PC-9 (cell line): ENCODE measurements at regions not wholly inside any gene's neighbourhood (a gene's known extent, or its start where the extent isn't known, plus 50 kb on each side); places are given as distances from the start of the nearest gene placed in this dataset.

Experiments
- BruUV-seq: library from RNA; stranded (reverse); fragments of 400-500 nt; replicated peaks from 2 replicates; lab custom pipeline; 2021; lab: Mats Ljungman, UMichigan
- CTCF ChIA-PET: fragments of 300-600 bp; sonication (Branson Sonifier 250); formaldehyde crosslinking; loops from one replicate; lab custom pipeline; 2022; ENCODE audit warnings: antibody characterized with exemption; lab: Charles Lee
- POLR2A ChIA-PET: fragments of 300-600 bp; sonication (Branson Sonifier 250); formaldehyde crosslinking; loops from one replicate; lab custom pipeline; 2022; ENCODE audit warnings: antibody characterized with exemption; ENCODE audit not compliant: unreplicated experiment; lab: Charles Lee
- DNase-seq, 2 experiments: peaks; one replicate each; pipeline versions ENCODE4 v3.0.0 to v3.0.0-alpha.2; 2015 to 2022; ENCODE audit warnings: mixed read lengths in 1 of 2
- H2AFZ ChIP-seq: fragments of 200-600 bp; sonication (generic); 2 replicates; pipeline ENCODE4 v1.8.1; 2017; ENCODE audit warnings: antibody characterized with exemption
- H3F3A ChIP-seq: fragments of 200-600 bp; sonication (generic); 2 replicates; pipeline ENCODE4 v1.8.1; 2017; ENCODE audit warnings: antibody characterized with exemption, mild to moderate bottlenecking, low read depth; ENCODE audit not compliant: insufficient read depth
- H3K27ac ChIP-seq: fragments of 200-600 bp; sonication (generic); 2 replicates; pipeline ENCODE4 v1.6.1; 2016; ENCODE audit warnings: mixed run types
- H3K27me3 ChIP-seq: fragments of 200-600 bp; sonication (generic); 2 replicates; pipeline ENCODE4 v1.6.1; 2016; ENCODE audit warnings: low read depth, mixed run types; ENCODE audit not compliant: insufficient read depth
- H3K36me3 ChIP-seq: fragments of 200-600 bp; sonication (generic); 2 replicates; pipeline ENCODE4 v1.6.1; 2016; ENCODE audit warnings: low read depth, mixed run types
- H3K4me1 ChIP-seq: fragments of 200-600 bp; sonication (generic); replicated peaks from 2 replicates; pipeline ENCODE4 v1.6.1; 2016; ENCODE audit warnings: mixed run types; ENCODE audit not compliant: insufficient read depth
- H3K4me2 ChIP-seq: fragments of 200-600 bp; sonication (generic); 2 replicates; pipeline ENCODE4 v1.6.1; 2017; ENCODE audit warnings: mixed run types
- H3K4me3 ChIP-seq: fragments of 200-600 bp; sonication (generic); 2 replicates; pipeline ENCODE4 v1.6.1; 2016; ENCODE audit warnings: mixed run types
- H3K79me2 ChIP-seq: fragments of 200-600 bp; sonication (generic); 2 replicates; pipeline ENCODE4 v1.6.1; 2017; ENCODE audit warnings: low read depth, mixed run types
- H3K9me2 ChIP-seq: fragments of 200-600 bp; sonication (generic); 2 replicates; pipeline ENCODE4 v1.8.1; 2017; ENCODE audit warnings: mild to moderate bottlenecking; ENCODE audit not compliant: insufficient read depth
- H3K9me3 ChIP-seq: fragments of 200-600 bp; sonication (generic); 2 replicates; pipeline ENCODE4 v1.8.1; 2016; ENCODE audit warnings: low read depth; ENCODE audit not compliant: insufficient read depth
- H4K20me1 ChIP-seq: fragments of 200-600 bp; sonication (generic); 2 replicates; pipeline ENCODE4 v1.8.1; 2017; ENCODE audit not compliant: insufficient read depth
- CTCF ChIP-seq: fragments of 200-600 bp; sonication (generic); conservative IDR thresholded peaks from 2 replicates; pipeline ENCODE4 v1.6.1; 2017; ENCODE audit warnings: mixed run types, antibody characterized with exemption, mild to moderate bottlenecking, moderate library complexity
- EZH2 ChIP-seq: fragments of 200-600 bp; sonication (generic); IDR thresholded peaks from 2 replicates; pipeline ENCODE4 v1.8.0; 2017; ENCODE audit warnings: antibody characterized with exemption, low read depth
- intact Hi-C: fragments of 100-400 bp; cut with micrococcal nuclease; formaldehyde crosslinking; loops from one replicate; pipeline ENCODE4 v1.10.0; 2022; ENCODE audit not compliant: unreplicated experiment

DNA sequence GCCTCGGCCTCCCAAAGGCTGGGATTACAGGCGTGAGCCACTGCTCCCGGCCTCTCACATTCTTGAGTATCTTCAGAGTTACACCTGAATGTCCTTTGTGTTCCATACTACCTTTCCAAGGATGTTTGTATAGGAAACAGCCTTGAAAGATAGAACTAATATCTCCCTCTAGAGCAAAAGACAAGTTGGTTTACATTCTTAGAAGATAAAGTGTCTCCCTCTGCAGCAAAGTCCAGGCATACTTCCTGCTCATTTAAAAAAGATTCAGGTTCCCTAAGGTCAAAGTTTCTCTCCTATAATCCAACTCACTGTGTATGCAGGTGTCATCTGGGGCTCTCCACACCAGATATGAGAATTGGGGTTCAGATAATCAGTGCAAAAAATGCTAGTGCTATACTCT lies 224.4 kb downstream of the TPBG start:
- no peaks in the 10 kb centered on the region for H4K20me1 ChIP-seq
- no peaks in the 10 kb centered on the region for H3F3A ChIP-seq
- H3K36me3 ChIP-seq: no peaks in the 10 kb centered on the region
- H3K9me3 ChIP-seq: no peaks in the 10 kb centered on the region
- H3K4me2 ChIP-seq: no peak overlapping the region
- DNase-seq: no peak
- ChIA-PET CTCF (no interaction called here), POLR2A (no interaction called here)
- no peaks in the 10 kb centered on the region for H3K79me2 ChIP-seq
- TF ChIP-seq CTCF: no peak
- H3K27ac ChIP-seq: no peak overlapping the region
- intact Hi-C loops: loop anchor here (2.0 to 5.0 kb wide), 4 partner anchors 225 to 467 kb away; partner anchors contain the start of gene TPBG
- H3K27me3 ChIP-seq: no peaks in the 10 kb centered on the region
- H3K9me2 ChIP-seq: no peaks in the 10 kb centered on the region
- H2AFZ ChIP-seq: no peak overlapping the region
- no TSS peak for BruUV-seq
- peaks cover 18% of the 10 kb centered on the region; the same call in 1 of the 2 replicates for H3K4me1 ChIP-seq
- no peak overlapping the region for H3K4me3 ChIP-seq

DNA sequence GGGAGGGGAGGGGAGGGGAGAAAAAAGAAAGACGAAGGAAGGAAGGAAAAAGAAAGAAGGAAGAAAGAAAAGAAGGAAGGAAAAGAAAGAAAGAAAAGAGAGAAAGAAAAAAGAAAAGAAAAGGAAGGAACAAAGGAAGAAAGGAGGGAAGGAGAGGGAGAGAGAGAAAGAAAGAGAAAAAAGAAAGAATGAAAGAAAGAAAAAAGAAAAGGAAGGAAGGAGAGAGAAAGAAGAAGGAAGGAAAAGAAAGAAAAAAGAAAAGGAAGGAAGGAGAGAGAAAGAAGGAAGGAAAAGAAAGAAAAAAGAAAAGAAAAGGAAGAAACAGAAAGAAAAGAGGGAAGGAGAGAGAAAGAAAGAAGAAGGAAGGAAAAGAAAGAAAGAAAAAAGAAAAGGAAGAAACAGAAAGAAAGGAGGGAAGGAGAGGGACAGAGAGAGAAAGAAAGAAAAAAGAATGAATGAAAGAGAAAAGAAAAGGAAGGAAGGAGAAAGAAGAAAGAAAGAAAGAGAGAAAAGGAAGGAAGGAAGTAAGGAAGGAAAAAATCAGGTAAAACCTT lies 225.3 kb downstream of the TPBG start:
- Histone ChIP-seq H3K4me3 (no peak overlapping the region), H3K4me2 (no peak overlapping the region), H3K4me1 (peaks cover 18% of the 10 kb centered on the region; the same call in 1 of the 2 replicates), H3K27ac (no peak overlapping the region), H3K9me3 (no peaks in the 10 kb centered on the region), H3K9me2 (no peaks in the 10 kb centered on the region), H2AFZ (no peak overlapping the region), H4K20me1 (no peaks in the 10 kb centered on the region), H3K36me3 (no peaks in the 10 kb centered on the region), H3F3A (no peaks in the 10 kb centered on the region), H3K27me3 (no peaks in the 10 kb centered on the region), H3K79me2 (no peaks in the 10 kb centered on the region)
- ChIA-PET CTCF (interaction anchor here (0.6 kb wide), 1 partner anchor 67 kb away, joined by 5 read pairs; no protein-coding TSS in a partner anchor), POLR2A (no interaction called here)
- BruUV-seq: no TSS peak
- DNase-seq: no peak
- TF ChIP-seq EZH2 (no peak), CTCF (no peak)
- intact Hi-C loops: loop anchor here (2.0 to 5.0 kb wide), 4 partner anchors 226 to 466 kb away; partner anchors contain the start of gene TPBG

DNA sequence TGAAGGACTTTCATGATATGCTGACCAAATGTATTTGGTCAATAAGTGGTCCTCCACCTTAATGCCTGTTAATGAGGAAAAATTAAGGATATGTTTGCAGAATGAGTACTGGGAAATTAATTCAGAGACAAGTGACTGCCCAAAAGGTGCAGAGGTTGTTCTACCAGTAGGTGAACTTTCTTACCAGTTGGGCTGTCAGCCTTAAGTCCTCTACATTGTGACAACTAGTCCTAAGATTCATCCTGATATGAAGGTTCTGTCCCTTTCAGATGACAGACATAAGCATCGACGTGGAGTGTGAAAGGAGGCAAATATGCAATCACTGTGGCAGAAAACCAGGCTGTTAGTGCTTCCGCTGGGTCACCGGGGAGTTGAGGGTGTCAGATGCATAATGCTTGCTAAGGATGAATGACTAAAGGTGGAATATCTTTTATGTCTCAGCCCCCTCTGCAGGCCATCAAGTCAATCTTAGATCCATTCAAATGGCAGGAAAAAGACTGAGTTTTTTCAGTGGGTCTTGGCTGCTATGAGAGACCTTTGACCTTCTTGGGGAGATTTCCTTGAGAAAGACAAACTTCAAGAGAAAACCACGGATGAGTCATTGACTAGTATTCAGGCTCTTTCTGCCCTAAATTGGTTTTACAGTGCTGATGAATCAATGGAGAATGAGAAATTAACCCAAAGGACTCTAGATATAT lies 226.0 kb downstream of the TPBG start:
- no TSS peak for BruUV-seq
- CTCF ChIA-PET: no interaction called here

More for the DNA sequence above, 226.0 kb downstream of the TPBG start:
- DNase-seq: peak; percentile 6 to 62
- Histone ChIP-seq H3K4me3 (no peak overlapping the region), H2AFZ (no peak overlapping the region), H3K27ac (no peak overlapping the region), H3K4me1 (peaks cover 18% of the 10 kb centered on the region; the same call in 1 of the 2 replicates), H3F3A (no peaks in the 10 kb centered on the region), H3K79me2 (no peaks in the 10 kb centered on the region), H3K9me2 (no peaks in the 10 kb centered on the region), H3K4me2 (no peak overlapping the region), H3K36me3 (no peaks in the 10 kb centered on the region), H4K20me1 (no peaks in the 10 kb centered on the region), H3K27me3 (no peaks in the 10 kb centered on the region), H3K9me3 (no peaks in the 10 kb centered on the region)
- intact Hi-C loops: loop anchor here (2.0 to 5.0 kb wide), 4 partner anchors 227 to 465 kb away; partner anchors contain the start of gene TPBG
- TF ChIP-seq EZH2: no peak
- TF ChIP-seq CTCF: peak; percentile 42; the same call in 1 of the 2 replicates
- POLR2A ChIA-PET: no interaction called here
